GM13976 (cell line): ENCODE measurements at regions not wholly inside any gene's neighbourhood (a gene's known extent, or its start where the extent isn't known, plus 50 kb on each side); places are given as distances from the start of the nearest gene placed in this dataset.

Experiments
- DNase-seq: peaks from one replicate; pipeline ENCODE4 v3.0.0; 2012; ENCODE audit warnings: low spot score
- CTCF ChIP-seq: IDR thresholded peaks from 2 replicates; pipeline ENCODE4 v1.5.1; 2012; ENCODE audit warnings: borderline replicate concordance, mild to moderate bottlenecking; ENCODE audit not compliant: insufficient read depth; ENCODE audit errors: extremely low read depth, missing control alignments, control extremely low read depth
- in situ Hi-C: fragments of 300-500 bp; cut with MboI; formaldehyde crosslinking; loops from one replicate; pipeline ENCODE4 v1.12.0; 2022; ENCODE audit warnings: low sequenced_read_pairs, mixed read lengths, inconsistent platforms; ENCODE audit not compliant: unreplicated experiment

- TF ChIP-seq CTCF = no peak
- no peak for DNase-seq
- in situ Hi-C loops = no loop called here
These were observed 784.9 kb downstream of the DNAJB9 start for GRCh38 chr7:109354552-109354951.

DNA sequence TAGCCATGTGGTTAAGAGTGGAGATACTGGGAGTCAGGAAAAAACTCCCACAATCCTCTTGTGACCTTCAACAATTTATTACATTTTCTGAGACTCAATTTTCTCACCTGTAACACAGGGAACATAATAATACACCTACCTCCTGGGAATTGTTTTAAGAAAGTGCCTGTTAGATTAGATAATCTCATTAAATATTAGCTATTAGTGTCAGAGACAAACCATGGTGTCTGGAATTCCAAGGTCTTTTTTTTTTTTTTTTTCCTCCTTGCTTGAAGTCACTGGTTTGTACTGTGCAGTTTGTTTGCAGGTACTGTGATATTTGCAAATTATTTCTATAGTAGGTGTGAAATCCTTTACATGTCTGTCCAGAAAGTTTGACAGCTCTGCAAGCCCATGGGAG, 806.1 kb downstream of the DNAJB9 start:
- in situ Hi-C loops = no loop called here
- DNase-seq = no peak
- TF ChIP-seq CTCF = no peak

DNA sequence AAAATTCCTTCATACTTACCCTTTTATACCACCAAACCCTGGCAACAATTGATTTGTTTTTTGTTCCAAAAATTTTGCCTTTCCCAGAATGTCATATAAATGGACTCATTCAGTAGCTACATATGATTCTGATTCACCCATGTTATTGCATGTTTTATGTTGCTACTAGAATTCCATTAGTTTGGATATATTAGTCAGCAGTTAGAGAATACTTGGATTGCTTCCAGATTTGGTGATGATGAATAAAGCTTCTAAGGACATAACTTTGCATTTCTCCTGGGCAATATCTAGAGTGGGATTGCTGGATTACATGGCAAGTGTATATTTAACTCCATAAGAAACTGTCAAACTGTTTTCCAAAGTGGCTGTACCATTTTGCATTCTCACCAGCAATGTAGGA, 806.9 kb downstream of the DNAJB9 start:
- in situ Hi-C loops = no loop called here
- no peak for TF ChIP-seq CTCF
- DNase-seq = no peak

DNA sequence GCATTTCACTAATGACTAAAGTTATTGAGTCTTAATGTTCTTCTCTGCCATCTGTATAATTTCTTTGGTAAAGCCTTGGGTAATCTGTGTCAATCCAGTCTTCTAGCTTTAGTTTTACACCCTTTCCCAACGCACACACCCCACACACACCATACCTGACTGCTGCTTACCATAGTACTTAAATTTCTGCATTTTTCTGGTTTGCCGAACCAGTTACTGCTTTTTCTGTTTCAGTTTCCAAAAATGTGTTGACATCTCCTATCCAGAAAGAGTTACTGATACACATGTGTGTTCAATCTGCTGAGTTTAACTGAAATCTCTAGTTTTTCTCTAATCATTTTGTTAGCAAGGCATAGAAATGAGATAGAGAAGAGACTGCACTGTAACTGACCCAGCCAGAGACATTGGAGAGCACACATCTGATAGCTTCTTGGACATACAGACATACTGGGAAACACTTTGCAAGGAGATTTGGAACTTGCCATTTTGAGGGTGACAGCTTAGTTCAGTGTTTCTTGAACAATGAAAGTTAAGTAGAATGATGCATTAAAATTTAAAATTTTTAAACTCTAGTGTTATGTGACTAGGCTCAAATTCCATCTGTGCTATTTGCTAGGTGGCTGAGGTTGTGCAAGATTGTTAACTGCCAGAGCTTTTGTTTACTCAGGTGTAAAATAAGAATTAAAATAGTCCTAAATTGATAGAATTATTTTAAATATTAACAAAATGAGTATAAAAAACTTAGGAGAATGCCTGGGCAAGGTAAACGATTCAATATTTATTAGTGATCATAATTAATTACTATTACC, 807.6 kb downstream of the DNAJB9 start:
- TF ChIP-seq CTCF = no peak

DNA sequence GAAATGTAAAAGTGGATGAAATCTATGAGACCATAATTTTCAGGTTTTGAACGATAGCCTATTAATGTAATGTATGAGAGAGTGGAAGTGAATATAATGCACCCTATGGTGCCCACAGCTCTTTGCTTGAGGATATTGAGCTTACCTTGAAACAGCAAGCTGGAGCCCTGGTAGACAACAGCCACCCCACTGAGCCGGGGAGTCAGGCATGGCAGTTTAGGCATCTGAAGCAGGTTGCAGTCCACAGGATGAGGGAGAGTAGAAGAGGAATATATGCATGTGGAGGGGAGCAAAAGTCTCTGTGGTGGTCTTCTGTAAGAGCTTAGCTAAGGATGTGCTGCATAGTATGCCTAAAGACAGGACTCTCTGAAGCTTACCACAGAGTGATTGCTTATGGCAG, 817.3 kb downstream of the DNAJB9 start:
- no peak for TF ChIP-seq CTCF
- DNase-seq = no peak
- in situ Hi-C loops = no loop called here

More for the DNA sequence above, 807.6 kb downstream of the DNAJB9 start:
- in situ Hi-C loops = no loop called here
- no peak for DNase-seq

DNA sequence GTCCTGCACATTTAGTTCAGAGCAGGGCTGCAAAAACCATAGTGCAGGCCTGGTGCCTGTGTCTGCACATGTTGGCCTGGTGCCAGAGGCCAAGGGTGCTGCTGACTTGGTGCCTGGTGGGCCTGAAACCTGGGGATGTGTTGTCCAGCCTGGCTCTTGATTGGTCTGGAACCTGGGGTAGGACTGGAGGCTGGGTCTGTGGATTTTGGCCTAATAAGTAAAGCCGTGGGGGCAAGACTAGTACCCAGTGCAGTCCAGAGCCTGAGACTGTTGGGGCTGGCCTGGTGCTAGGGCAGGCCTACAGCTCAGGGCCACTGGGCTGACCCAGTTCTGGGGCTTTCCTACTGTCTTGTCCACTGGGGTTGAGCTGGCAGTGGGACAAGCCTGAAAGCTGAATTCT, 817.9 kb downstream of the DNAJB9 start:
- no peak for TF ChIP-seq CTCF
- no peak for DNase-seq
- in situ Hi-C loops = no loop called here
